IPS-18a (cell line): ENCODE measurements at regions not wholly inside any gene's neighbourhood (a gene's known extent, or its start where the extent isn't known, plus 50 kb on each side); places are given as distances from the start of the nearest gene placed in this dataset.

Experiments used
- H3K27ac ChIP-seq: one replicate; pipeline ENCODE4 v1.5.1; 2013; ENCODE audit warnings: low read length
- H3K27me3 ChIP-seq: one replicate; pipeline ENCODE4 v1.6.1; 2013; ENCODE audit warnings: mild to moderate bottlenecking, low read length; ENCODE audit not compliant: control insufficient read depth, insufficient read depth
- H3K36me3 ChIP-seq: one replicate; pipeline ENCODE4 v1.6.1; 2013; ENCODE audit warnings: low read depth, low read length; ENCODE audit not compliant: control insufficient read depth
- H3K4me1 ChIP-seq: one replicate; pipeline ENCODE4 v1.6.1; 2013; ENCODE audit warnings: low read depth, low read length; ENCODE audit not compliant: control insufficient read depth
- H3K4me3 ChIP-seq: one replicate; pipeline ENCODE4 v1.5.1; 2013; ENCODE audit warnings: low read length
- H3K9ac ChIP-seq: one replicate; pipeline ENCODE4 v1.6.1; 2013; ENCODE audit warnings: mild to moderate bottlenecking, low read length, moderate library complexity
- H3K9me3 ChIP-seq: one replicate; pipeline ENCODE4 v1.6.1; 2013; ENCODE audit warnings: low read depth, low read length; ENCODE audit not compliant: control insufficient read depth

- no peaks in the 10 kb centered on the region for H3K4me1 ChIP-seq
- no peaks in the 10 kb centered on the region for H3K36me3 ChIP-seq
- H3K27ac ChIP-seq = no peak overlapping the region
- H3K27me3 ChIP-seq = no peaks in the 10 kb centered on the region
- H3K9ac ChIP-seq = no peak overlapping the region
- H3K9me3 ChIP-seq = no peaks in the 10 kb centered on the region
- no peak overlapping the region for H3K4me3 ChIP-seq
These were observed 941.2 kb upstream of the TENM3 start for GRCh38 chr4:181301735-181302710.

DNA sequence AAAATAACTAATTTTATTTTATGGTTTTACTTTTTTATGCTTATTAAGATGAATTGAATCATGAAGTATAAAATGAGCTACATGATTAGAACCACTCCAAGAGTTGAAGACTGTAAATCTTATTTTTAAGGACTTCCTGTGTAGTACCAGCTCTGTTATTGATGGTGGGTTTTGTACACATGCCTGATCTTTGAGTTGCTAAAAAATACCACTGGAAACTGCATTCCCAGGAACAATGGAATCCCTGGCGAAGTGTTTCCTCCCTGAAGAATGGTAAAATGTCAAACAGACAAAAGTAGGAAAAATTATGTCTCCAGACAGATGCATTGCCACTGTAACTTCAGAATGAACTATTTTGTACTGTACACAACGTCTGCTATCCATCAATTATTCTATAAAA lies 935.4 kb upstream of the TENM3 start:
- Histone ChIP-seq H3K4me3 (no peak overlapping the region), H3K36me3 (no peaks in the 10 kb centered on the region), H3K27ac (no peak overlapping the region), H3K4me1 (peaks cover 7% of the 10 kb centered on the region), H3K27me3 (no peaks in the 10 kb centered on the region), H3K9me3 (no peaks in the 10 kb centered on the region), H3K9ac (no peak overlapping the region)

DNA sequence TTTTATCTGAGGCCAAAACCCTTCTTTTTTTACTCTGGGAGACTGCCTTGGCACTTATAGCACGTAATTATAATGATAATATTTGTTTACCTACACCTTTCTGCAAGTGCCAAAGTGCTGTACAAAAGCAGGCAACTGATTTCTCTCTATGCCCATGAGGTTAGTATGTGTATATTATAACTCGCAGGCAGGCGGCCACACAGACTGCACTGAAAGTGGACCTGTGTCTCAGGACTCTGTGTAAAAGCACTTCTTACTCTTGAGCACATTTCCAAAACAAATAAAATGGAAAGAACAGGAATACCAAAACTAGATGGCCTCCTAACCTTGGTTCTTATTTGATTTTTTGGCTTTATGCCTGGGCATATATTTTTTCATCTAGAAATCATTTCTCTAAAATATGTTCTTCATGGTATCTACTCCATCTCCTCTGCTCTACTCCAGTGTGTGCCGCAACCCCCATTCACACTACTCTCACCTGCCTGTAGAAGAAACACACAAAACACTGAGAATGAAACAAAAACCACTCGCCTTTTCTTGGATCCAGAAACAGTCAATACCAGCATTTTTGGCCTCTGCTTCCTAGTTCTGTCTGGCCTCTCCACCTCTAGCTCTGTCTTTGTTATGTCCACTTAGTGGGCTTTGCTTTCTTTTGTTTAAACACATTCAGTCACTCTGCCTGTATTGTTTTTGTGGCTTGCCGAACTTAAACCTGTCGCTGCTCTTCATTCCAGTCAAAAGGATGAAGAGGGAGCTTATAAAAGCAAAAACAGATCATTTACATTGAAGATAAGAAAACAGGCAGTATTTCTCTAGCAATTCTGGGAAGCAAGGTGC lies 934.5 kb upstream of the TENM3 start:
- Histone ChIP-seq H3K4me3 (no peak overlapping the region), H3K9me3 (no peaks in the 10 kb centered on the region), H3K4me1 (peaks cover 7% of the 10 kb centered on the region), H3K27ac (no peak overlapping the region), H3K36me3 (no peaks in the 10 kb centered on the region), H3K9ac (no peak overlapping the region), H3K27me3 (no peaks in the 10 kb centered on the region)

GRCh38 chr4:181312066-181312465 lies 931.1 kb upstream of the TENM3 start:
- Histone ChIP-seq H3K9me3 (no peaks in the 10 kb centered on the region), H3K4me1 (peaks cover 7% of the 10 kb centered on the region), H3K27me3 (no peaks in the 10 kb centered on the region), H3K36me3 (no peaks in the 10 kb centered on the region), H3K4me3 (no peak overlapping the region), H3K9ac (no peak overlapping the region), H3K27ac (no peak overlapping the region)

- no peak overlapping the region for H3K9ac ChIP-seq
- H3K27me3 ChIP-seq = no peaks in the 10 kb centered on the region
- no peaks in the 10 kb centered on the region for H3K4me1 ChIP-seq
- H3K27ac ChIP-seq = no peak overlapping the region
- H3K9me3 ChIP-seq = no peaks in the 10 kb centered on the region
- no peak overlapping the region for H3K4me3 ChIP-seq
- no peaks in the 10 kb centered on the region for H3K36me3 ChIP-seq
These were observed 923.6 kb upstream of the TENM3 start for GRCh38 chr4:181319629-181320028.

GRCh38 chr4:181323061-181323460 lies 920.1 kb upstream of the TENM3 start:
- no peaks in the 10 kb centered on the region for H3K27me3 ChIP-seq
- H3K9ac ChIP-seq = no peak overlapping the region
- no peak overlapping the region for H3K27ac ChIP-seq
- no peak overlapping the region for H3K4me3 ChIP-seq
- no peaks in the 10 kb centered on the region for H3K36me3 ChIP-seq
- H3K9me3 ChIP-seq = no peaks in the 10 kb centered on the region
- H3K4me1 ChIP-seq = no peaks in the 10 kb centered on the region

- Histone ChIP-seq H3K9ac (no peak overlapping the region), H3K27me3 (no peaks in the 10 kb centered on the region), H3K27ac (no peak overlapping the region), H3K4me1 (peaks cover 5% of the 10 kb centered on the region), H3K36me3 (no peaks in the 10 kb centered on the region), H3K9me3 (no peaks in the 10 kb centered on the region), H3K4me3 (no peak overlapping the region)
These were observed 912.5 kb upstream of the TENM3 start for GRCh38 chr4:181330654-181331201.

- Histone ChIP-seq H3K4me3 (no peak overlapping the region), H3K36me3 (no peaks in the 10 kb centered on the region), H3K9ac (no peak overlapping the region), H3K27ac (no peak overlapping the region), H3K4me1 (peaks cover 5% of the 10 kb centered on the region), H3K9me3 (no peaks in the 10 kb centered on the region), H3K27me3 (no peaks in the 10 kb centered on the region)
These were observed 912.0 kb upstream of the TENM3 start for GRCh38 chr4:181331214-181331613.

- H3K4me1 ChIP-seq = peaks cover 9% of the 10 kb centered on the region
- no peak overlapping the region for H3K27ac ChIP-seq
- H3K9me3 ChIP-seq = no peaks in the 10 kb centered on the region
- H3K9ac ChIP-seq = no peak overlapping the region
- no peaks in the 10 kb centered on the region for H3K27me3 ChIP-seq
- no peak overlapping the region for H3K4me3 ChIP-seq
- H3K36me3 ChIP-seq = no peaks in the 10 kb centered on the region
These were observed 897.3 kb upstream of the TENM3 start for GRCh38 chr4:181345931-181346330.

GRCh38 chr4:181350615-181351415 lies 892.4 kb upstream of the TENM3 start:
- no peak overlapping the region for H3K27ac ChIP-seq
- H3K9me3 ChIP-seq = no peaks in the 10 kb centered on the region

GRCh38 chr4:181364504-181364903 lies 878.7 kb upstream of the TENM3 start:
- H3K4me3 ChIP-seq = no peak overlapping the region
- no peak overlapping the region for H3K9ac ChIP-seq
- no peak overlapping the region for H3K27ac ChIP-seq
- no peaks in the 10 kb centered on the region for H3K9me3 ChIP-seq
- H3K36me3 ChIP-seq = no peaks in the 10 kb centered on the region
- H3K27me3 ChIP-seq = no peaks in the 10 kb centered on the region
- no peaks in the 10 kb centered on the region for H3K4me1 ChIP-seq

More at GRCh38 chr4:181350615-181351415, 892.4 kb upstream of the TENM3 start:
- H3K9ac ChIP-seq = no peak overlapping the region
- H3K4me1 ChIP-seq = peaks cover 17% of the 10 kb centered on the region
- H3K36me3 ChIP-seq = no peaks in the 10 kb centered on the region
- no peak overlapping the region for H3K4me3 ChIP-seq
- no peaks in the 10 kb centered on the region for H3K27me3 ChIP-seq
